NB4 (cell line): ENCODE measurements at regions not wholly inside any gene's neighbourhood (a gene's known extent, or its start where the extent isn't known, plus 50 kb on each side); places are given as distances from the start of the nearest gene placed in this dataset.
A peak's percentile ranks its signal among the peaks of the same experiment; 100 is the strongest.
"Not testable (repeated sequence)": the region's sequence is repeated elsewhere in the genome, so short reads cannot be mapped to it uniquely, and the experiment has no call there.

Source experiments
- DNase-seq: peaks from one replicate; pipeline ENCODE4 v3.0.0; 2010; ENCODE audit warnings: low read depth
- H3K4me3 ChIP-seq: one replicate; pipeline ENCODE4 v1.5.1; 2011; ENCODE audit warnings: mild to moderate bottlenecking, low read depth, low read length, moderate library complexity
- CTCF ChIP-seq: IDR thresholded peaks from one replicate; pipeline ENCODE4 v1.5.1; 2012; ENCODE audit warnings: low read depth, low read length
- MAX ChIP-seq: IDR thresholded peaks from 2 replicates; pipeline ENCODE4 v1.6.1; 2011; ENCODE audit warnings: low read depth, low read length
- MYC ChIP-seq: IDR thresholded peaks from 2 replicates; pipeline ENCODE4 v1.6.1; 2011; ENCODE audit warnings: low read depth, low read length
- POLR2A ChIP-seq: IDR thresholded peaks from 2 replicates; pipeline ENCODE4 v1.6.1; 2011; ENCODE audit warnings: mild to moderate bottlenecking; ENCODE audit not compliant: insufficient read length; ENCODE audit errors: extremely low read depth

GRCh38 chr5:112485934-112486355 lies 66.9 kb upstream of the EPB41L4A start:
- DNase-seq: no peak
- TF ChIP-seq CTCF (no peak), MAX (no peak), MYC (no peak), POLR2A (no peak)
- no peak overlapping the region for H3K4me3 ChIP-seq

DNA sequence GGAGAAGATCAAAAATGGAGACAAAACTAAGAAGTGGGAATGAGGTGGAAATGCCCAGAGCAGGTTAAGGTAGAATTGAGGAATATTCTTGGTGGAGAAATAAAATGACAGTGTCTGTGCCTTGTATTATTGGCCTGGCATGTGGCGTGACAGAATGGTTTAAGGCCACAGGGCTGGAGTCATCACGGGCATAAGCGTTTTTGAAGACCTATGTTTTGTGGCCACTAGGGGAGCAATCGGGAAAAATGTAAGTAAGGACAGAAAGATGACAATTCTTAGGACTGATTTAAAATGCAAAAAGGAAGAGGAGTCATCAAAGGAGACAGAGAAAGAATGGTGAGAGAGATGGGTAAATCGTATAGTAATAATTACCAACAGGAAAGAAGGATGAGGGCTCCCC lies 72.2 kb upstream of the EPB41L4A start:
- TF ChIP-seq CTCF: peak; percentile 47
- no peak for TF ChIP-seq MAX
- no peak overlapping the region for H3K4me3 ChIP-seq
- DNase-seq: peak; percentile 21

GRCh38 chr5:112492291-112492690 lies 73.2 kb upstream of the EPB41L4A start:
- H3K4me3 ChIP-seq: no peak overlapping the region
- peak; percentile 68 for DNase-seq
- TF ChIP-seq MYC: no peak
- TF ChIP-seq MAX: no peak
- peak; percentile 89 for TF ChIP-seq CTCF
- no peak for TF ChIP-seq POLR2A

DNA sequence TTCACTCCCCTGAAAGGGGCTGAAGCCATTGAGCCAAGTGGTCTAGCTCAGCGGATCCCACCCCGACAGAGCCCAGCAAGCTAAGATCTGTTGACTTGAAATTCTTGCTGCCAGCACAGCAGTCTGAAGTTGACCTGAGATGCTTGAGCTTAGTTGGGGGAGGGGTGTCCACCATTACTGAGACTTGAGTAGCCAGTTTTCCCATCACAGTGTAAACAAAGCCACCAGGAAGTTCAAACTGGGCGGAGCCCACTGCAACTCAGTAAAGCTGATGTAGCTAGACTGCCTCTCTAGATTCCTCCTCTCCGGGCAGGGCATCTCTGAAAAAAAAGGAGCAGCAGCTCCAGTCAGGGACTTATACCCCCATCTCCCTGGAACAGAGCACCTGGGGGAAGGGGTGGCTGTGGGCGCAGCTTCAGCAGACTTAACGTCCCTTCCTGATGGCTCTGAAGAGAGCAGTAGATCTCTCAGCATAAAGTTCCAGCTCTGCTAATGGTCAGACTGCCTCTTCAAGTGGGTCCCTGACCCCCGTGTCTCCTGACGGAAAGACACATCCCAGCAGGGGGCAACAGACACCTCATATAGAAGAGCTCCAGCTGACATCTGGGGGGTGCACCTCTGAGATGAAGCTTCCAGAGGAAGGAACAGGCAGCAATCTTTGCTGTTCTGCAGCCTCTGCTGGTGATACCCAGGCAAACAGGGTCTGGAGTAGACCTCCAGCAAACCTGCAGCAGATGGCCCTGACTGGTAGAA lies 84.8 kb upstream of the EPB41L4A start:
- not testable (repeated sequence) for DNase-seq, H3K4me3 ChIP-seq

- not testable (repeated sequence) for DNase-seq, H3K4me3 ChIP-seq
These were observed 90.0 kb upstream of the EPB41L4A start for GRCh38 chr5:112509097-112509496.

GRCh38 chr5:112511920-112512319 lies 92.8 kb upstream of the EPB41L4A start:
- TF ChIP-seq MAX: no peak
- TF ChIP-seq CTCF: no peak
- TF ChIP-seq POLR2A: no peak
- TF ChIP-seq MYC: no peak
- H3K4me3 ChIP-seq: no peak overlapping the region
- no peak for DNase-seq

DNA sequence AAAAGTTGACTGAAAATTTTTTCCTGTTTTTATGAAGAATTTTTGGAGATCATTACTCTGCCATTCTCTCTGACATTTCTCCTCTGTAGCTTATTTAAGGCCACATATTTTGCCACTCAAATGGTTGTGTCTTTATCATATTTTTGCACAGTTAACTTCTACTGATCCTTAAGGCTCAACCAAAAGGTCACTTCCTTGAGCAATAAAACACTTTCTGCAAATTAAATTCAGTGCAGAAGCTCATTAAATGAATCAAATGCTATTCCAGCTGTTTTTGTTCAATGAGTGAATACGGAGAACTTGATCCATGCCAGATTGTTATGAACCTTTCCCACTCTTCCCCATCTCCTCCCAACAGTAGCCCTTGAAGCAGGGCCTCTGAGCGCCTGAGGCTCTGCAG lies 93.8 kb upstream of the EPB41L4A start:
- H3K4me3 ChIP-seq: no peak overlapping the region
- no peak for TF ChIP-seq MYC
- TF ChIP-seq CTCF: no peak
- TF ChIP-seq MAX: no peak
- TF ChIP-seq POLR2A: no peak
- DNase-seq: no peak
